CD8-positive, alpha-beta memory T cell (primary cell): ENCODE measurements at regions not wholly inside any gene's neighbourhood (a gene's known extent, or its start where the extent isn't known, plus 50 kb on each side); places are given as distances from the start of the nearest gene placed in this dataset.
"Not testable (repeated sequence)": the region's sequence is repeated elsewhere in the genome, so short reads cannot be mapped to it uniquely, and the experiment has no call there.

Experiments used
- CTCF ChIA-PET: fragments of 350-600 bp; sonication (Branson Sonifier 250); formaldehyde crosslinking; loops from one replicate; lab custom pipeline; 2021; ENCODE audit warnings: antibody characterized with exemption; lab: Charles Lee
- POLR2A ChIA-PET: fragments of 350-600 bp; sonication (Branson Sonifier 250); formaldehyde crosslinking; loops from one replicate; lab custom pipeline; 2021; ENCODE audit warnings: antibody characterized with exemption; lab: Charles Lee
- DNase-seq, 5 donors: peaks; one replicate each; pipeline versions ENCODE4 v3.0.0 to v3.0.0-alpha.2; 2020 to 2022; ENCODE audit warnings: mixed read lengths in 1 of 5
- H3K27ac ChIP-seq: one replicate; pipeline ENCODE4 v1.7.0; 2013; ENCODE audit warnings: low read depth, mild to moderate bottlenecking, low read length, moderate library complexity
- H3K27me3 ChIP-seq: 2 replicates; pipeline ENCODE4 v1.7.0; 2013; ENCODE audit warnings: low read length, mild to moderate bottlenecking; ENCODE audit not compliant: insufficient read depth, poor library complexity, severe bottlenecking
- H3K36me3 ChIP-seq: 2 replicates; pipeline ENCODE4 v1.7.0; 2013; ENCODE audit warnings: mild to moderate bottlenecking, low read length, moderate library complexity; ENCODE audit not compliant: insufficient read depth
- H3K4me1 ChIP-seq: 2 replicates; pipeline ENCODE4 v1.7.0; 2013; ENCODE audit warnings: mild to moderate bottlenecking, low read length, moderate library complexity; ENCODE audit not compliant: insufficient read depth
- H3K4me3 ChIP-seq: 2 replicates; pipeline ENCODE4 v1.7.0; 2013; ENCODE audit warnings: mild to moderate bottlenecking, low read length
- H3K9me3 ChIP-seq: 2 replicates; pipeline ENCODE4 v1.7.0; 2013; ENCODE audit warnings: mild to moderate bottlenecking, low read length
- H3K27ac Mint-ChIP-seq, 8 donors: one replicate each; pipeline ENCODE4 v1.8.0; 2020 to 2021; ENCODE audit warnings: mixed read lengths in 8 of 8, mild to moderate bottlenecking in 6 of 8, inconsistent platforms in 3 of 8, moderate library complexity in 3 of 8
- H3K27me3 Mint-ChIP-seq, 2 donors: one replicate each; pipeline ENCODE4 v1.8.0; 2020 to 2021; ENCODE audit warnings: mixed read lengths in 2 of 2, mild to moderate bottlenecking in 1 of 2, moderate library complexity in 1 of 2
- H3K36me3 Mint-ChIP-seq, 3 donors: one replicate each; pipeline ENCODE4 v1.8.0; 2020 to 2021; ENCODE audit warnings: mixed read lengths in 3 of 3, inconsistent platforms in 1 of 3, mild to moderate bottlenecking in 1 of 3
- H3K4me1 Mint-ChIP-seq, 3 donors: one replicate each; pipeline ENCODE4 v1.8.0; 2020 to 2021; ENCODE audit warnings: mixed read lengths in 3 of 3, inconsistent platforms in 1 of 3, mild to moderate bottlenecking in 1 of 3
- H3K4me3 Mint-ChIP-seq, 7 donors: one replicate each; pipeline ENCODE4 v1.8.0; 2020 to 2021; ENCODE audit warnings: mixed read lengths in 7 of 7, mild to moderate bottlenecking in 6 of 7, moderate library complexity in 4 of 7, inconsistent platforms in 2 of 7
- H3K9me3 Mint-ChIP-seq, 5 donors: one replicate each; pipeline ENCODE4 v1.8.0; 2020 to 2022; ENCODE audit warnings: mixed read lengths in 5 of 5, mild to moderate bottlenecking in 3 of 5, moderate library complexity in 2 of 5, inconsistent platforms in 1 of 5

DNA sequence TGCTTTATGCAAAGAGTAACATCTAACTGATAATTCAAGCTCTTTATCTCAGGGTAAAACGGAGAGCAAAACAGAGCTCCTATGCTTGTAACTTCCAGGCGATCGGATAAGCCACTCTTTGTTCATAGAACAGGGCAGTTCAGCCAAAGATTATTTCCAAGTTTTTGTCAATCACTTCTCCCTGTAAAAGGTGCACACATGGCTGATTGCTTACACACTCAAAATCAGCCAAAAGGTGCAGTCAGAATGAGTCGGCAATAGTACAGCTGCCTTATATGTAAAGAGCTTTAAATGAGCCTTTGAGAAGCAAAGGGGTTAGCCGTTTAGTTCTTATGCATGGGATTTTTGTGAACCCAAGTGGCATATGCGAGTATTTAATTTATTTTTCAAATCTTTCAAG is 449.6 kb upstream of the POU3F2 start:
- POLR2A ChIA-PET, result no interaction called here
- no peaks in the 10 kb centered on the region for H3K4me1 Mint-ChIP-seq
- no peaks in the 10 kb centered on the region for H3K9me3 ChIP-seq
- no peaks in the 10 kb centered on the region for H3K27me3 ChIP-seq
- no peaks in the 10 kb centered on the region for H3K36me3 ChIP-seq
- H3K27me3 Mint-ChIP-seq, result no peaks in the 10 kb centered on the region
- H3K27ac ChIP-seq, result no peak overlapping the region
- DNase-seq, result no peak
- no peak overlapping the region for H3K4me3 Mint-ChIP-seq
- no peaks in the 10 kb centered on the region for H3K4me1 ChIP-seq
- H3K36me3 Mint-ChIP-seq, result no peaks in the 10 kb centered on the region
- H3K27ac Mint-ChIP-seq, result no peak overlapping the region
- H3K9me3 Mint-ChIP-seq, result peaks cover under 1 to 6% (median 2%) of the 10 kb centered on the region in 5 donors
- no peak overlapping the region for H3K4me3 ChIP-seq
- CTCF ChIA-PET, result no interaction called here

DNA sequence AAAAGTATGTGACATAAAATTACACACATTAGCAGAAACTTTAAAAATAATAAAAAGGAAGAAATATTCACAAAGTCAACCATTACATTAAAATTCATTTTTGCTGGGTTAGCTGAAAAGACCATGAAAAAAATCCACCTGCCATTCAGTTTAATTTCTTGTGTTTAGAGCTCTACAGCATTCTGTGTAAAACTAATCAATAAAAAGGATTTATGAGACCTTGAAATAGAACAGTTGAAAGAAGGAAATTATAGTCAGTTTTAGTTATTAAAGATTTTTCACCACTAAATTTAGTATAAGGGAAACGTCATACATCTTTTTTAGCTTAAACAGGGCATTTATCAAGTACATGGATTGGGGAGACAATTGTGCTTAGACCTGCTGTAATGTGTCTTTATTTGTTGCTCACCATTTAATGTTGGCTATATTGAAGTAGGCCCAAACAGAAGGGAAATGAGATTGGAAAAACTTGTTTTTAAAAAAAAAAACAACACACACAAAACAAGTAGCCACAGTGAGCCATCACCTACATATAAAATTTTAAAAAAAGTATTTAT is 438.7 kb upstream of the POU3F2 start:
- Histone ChIP-seq H3K4me3 (no peak overlapping the region), H3K9me3 (no peaks in the 10 kb centered on the region), H3K27me3 (no peaks in the 10 kb centered on the region), H3K4me1 (no peaks in the 10 kb centered on the region), H3K36me3 (no peaks in the 10 kb centered on the region), H3K27ac (no peak overlapping the region)
- no peaks in the 10 kb centered on the region for H3K4me1 Mint-ChIP-seq
- no peak overlapping the region for H3K27ac Mint-ChIP-seq
- H3K27me3 Mint-ChIP-seq, result no peaks in the 10 kb centered on the region
- CTCF ChIA-PET, result no interaction called here
- POLR2A ChIA-PET, result no interaction called here
- no peaks in the 10 kb centered on the region for H3K36me3 Mint-ChIP-seq
- H3K4me3 Mint-ChIP-seq, result no peak overlapping the region
- peaks cover 0 to 2% (median 0%) of the 10 kb centered on the region in 5 donors for H3K9me3 Mint-ChIP-seq
- DNase-seq, result no peak

DNA sequence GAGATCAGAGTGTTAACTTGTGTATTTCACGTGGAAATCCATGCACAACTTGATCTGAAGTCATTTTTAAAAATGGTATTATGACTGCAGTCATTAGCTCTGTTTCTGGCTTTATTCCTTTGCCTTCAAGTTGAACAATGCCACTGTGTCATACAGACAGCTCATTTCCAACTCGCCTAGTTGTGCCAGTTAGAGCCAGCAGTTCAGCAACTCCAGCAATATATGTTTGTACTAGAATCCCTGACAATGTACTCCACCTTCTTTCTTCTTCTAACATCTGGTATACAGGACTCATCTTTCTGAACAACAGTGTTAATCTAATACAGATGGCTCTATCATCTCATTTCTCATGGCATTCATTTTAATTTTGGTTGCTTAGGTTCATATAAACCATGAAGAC is 418.3 kb upstream of the POU3F2 start:
- no peaks in the 10 kb centered on the region for H3K9me3 ChIP-seq
- DNase-seq, result no peak
- no peaks in the 10 kb centered on the region for H3K36me3 ChIP-seq
- Mint-ChIP-seq H3K27me3 (no peaks in the 10 kb centered on the region), H3K9me3 (peaks cover 0 to 33% (median 17%) of the 10 kb centered on the region in 5 donors), H3K4me1 (peaks cover 0 to 2% (median 0%) of the 10 kb centered on the region in 3 donors), H3K27ac (peak overlapping the region in 3 of 8 donors; percentile 21 to 36 (median 35)), H3K36me3 (no peaks in the 10 kb centered on the region), H3K4me3 (peak overlapping the region in 2 of 7 donors; percentile 38 to 55)
- CTCF ChIA-PET, result no interaction called here
- POLR2A ChIA-PET, result no interaction called here
- no peak overlapping the region for H3K27ac ChIP-seq
- H3K27me3 ChIP-seq, result no peaks in the 10 kb centered on the region
- no peaks in the 10 kb centered on the region for H3K4me1 ChIP-seq
- no peak overlapping the region for H3K4me3 ChIP-seq

DNA sequence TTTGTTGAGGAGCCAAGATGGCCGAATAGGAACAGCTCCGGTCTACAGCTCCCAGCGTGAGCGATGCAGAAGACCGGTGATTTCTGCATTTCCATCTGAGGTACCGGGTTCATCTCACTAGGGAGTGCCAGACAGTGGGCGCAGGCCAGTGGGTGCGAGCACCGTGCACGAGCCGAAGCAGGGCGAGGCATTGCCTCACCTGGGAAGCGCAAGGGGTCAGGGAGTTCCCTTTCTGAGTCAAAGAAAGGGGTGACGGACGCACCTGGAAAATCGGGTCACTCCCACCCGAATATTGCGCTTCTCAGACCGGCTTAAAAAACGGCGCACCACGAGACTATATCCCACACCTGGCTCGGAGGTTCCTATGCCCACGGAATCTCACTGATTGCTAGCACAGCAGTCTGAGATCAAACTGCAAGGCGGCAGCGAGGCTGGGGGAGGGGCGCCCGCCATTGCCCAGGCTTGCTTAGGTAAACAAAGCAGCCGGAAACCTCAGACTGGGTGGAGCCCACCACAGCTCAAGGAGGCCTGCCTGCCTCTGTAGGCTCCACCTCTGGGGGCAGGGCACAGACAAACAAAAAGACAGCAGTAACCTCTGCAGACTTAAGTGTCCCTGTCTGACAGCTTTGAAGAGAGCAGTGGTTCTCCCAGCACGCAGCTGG is 417.7 kb upstream of the POU3F2 start:
- H3K4me1 ChIP-seq, H3K36me3 Mint-ChIP-seq, H3K9me3 ChIP-seq, H3K4me3 ChIP-seq, H3K36me3 ChIP-seq, CTCF ChIA-PET, H3K4me1 Mint-ChIP-seq, H3K27me3 Mint-ChIP-seq, H3K27ac ChIP-seq, H3K27me3 ChIP-seq, POLR2A ChIA-PET: not testable (repeated sequence)
- DNase-seq, result peak in 3 of 5 donors; percentile 14 to 31 (median 20)
- peaks cover 0 to 31% (median 14%) of the 10 kb centered on the region in 5 donors for H3K9me3 Mint-ChIP-seq
- peak overlapping the region in 3 of 8 donors; percentile 21 to 66 (median 35) for H3K27ac Mint-ChIP-seq
- peak overlapping the region in 4 of 7 donors; percentile 38 to 70 (median 58) for H3K4me3 Mint-ChIP-seq

DNA sequence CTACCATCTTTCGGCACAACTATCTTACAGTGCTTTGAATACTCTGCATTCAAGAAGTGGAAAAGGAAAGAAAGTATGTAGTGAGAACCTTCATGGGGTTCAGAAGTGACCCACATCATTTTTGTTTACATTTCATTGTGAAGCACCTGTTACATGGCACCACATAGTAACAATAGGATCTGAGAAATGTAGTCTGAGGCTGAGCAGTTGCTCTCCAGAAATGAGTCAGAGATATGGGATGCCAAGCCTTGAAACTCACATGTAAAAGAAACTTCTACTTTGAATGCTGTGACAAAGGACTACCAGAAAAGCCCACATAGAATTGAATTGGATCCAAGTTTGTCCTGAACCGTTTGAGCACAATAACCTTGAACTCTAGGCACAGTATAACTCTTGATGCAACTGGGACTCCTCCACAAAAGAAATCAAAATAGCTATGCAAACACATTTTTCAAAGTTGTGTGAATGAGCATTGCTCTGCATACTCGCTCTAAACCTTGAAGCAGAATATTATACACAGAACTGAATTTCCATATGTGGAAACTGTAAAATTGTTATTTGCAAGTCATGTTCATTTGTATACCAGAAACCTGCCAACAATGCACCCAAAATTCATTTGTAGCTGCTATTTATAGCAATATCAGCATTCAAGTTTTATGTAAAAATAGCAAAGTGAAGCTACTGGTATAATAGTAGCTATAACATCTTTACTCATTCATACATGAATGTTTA is 400.9 kb upstream of the POU3F2 start:
- Histone ChIP-seq H3K9me3 (no peaks in the 10 kb centered on the region), H3K27ac (no peak overlapping the region), H3K36me3 (no peaks in the 10 kb centered on the region), H3K27me3 (no peaks in the 10 kb centered on the region), H3K4me3 (no peak overlapping the region), H3K4me1 (no peaks in the 10 kb centered on the region)
- no peaks in the 10 kb centered on the region for H3K27me3 Mint-ChIP-seq
- H3K36me3 Mint-ChIP-seq, result no peaks in the 10 kb centered on the region
- peaks cover 1 to 4% (median 3%) of the 10 kb centered on the region in 5 donors for H3K9me3 Mint-ChIP-seq
- no peaks in the 10 kb centered on the region for H3K4me1 Mint-ChIP-seq
- no peak overlapping the region for H3K4me3 Mint-ChIP-seq
- POLR2A ChIA-PET, result no interaction called here
- no peak overlapping the region for H3K27ac Mint-ChIP-seq
- DNase-seq, result no peak
- CTCF ChIA-PET, result interaction anchor here (0.7 kb wide), 1 partner anchor 8 kb away, joined by 3 read pairs; no protein-coding TSS in a partner anchor

DNA sequence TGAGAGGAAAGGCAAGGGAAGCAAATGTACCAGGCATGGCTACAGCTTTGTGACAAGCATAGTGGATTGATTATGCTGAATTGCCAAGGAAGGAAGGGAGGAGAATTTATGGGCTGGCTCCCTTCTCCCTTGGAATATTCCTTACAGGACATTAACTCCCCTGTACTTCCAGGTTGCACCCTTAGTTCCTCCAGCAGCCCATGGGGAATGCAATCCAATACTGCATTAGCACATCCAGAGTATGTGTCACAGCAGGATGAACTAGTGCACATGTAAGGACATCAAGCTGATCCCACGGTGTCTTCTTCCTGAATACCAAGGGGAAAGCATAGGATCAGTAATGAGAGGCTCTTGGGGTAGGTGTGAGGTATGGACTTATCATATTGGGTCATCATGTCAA is 390.7 kb upstream of the POU3F2 start:
- no peaks in the 10 kb centered on the region for H3K36me3 ChIP-seq
- ChIA-PET POLR2A (no interaction called here), CTCF (no interaction called here)
- H3K27me3 ChIP-seq, result no peaks in the 10 kb centered on the region
- peaks cover 0 to 7% (median 4%) of the 10 kb centered on the region in 5 donors for H3K9me3 Mint-ChIP-seq
- H3K9me3 ChIP-seq, result no peaks in the 10 kb centered on the region
- H3K27me3 Mint-ChIP-seq, result no peaks in the 10 kb centered on the region
- H3K27ac Mint-ChIP-seq, result no peak overlapping the region
- no peaks in the 10 kb centered on the region for H3K4me1 ChIP-seq
- H3K27ac ChIP-seq, result no peak overlapping the region
- no peak overlapping the region for H3K4me3 ChIP-seq
- H3K36me3 Mint-ChIP-seq, result no peaks in the 10 kb centered on the region
- no peak overlapping the region for H3K4me3 Mint-ChIP-seq
- no peak for DNase-seq
- no peaks in the 10 kb centered on the region for H3K4me1 Mint-ChIP-seq

DNA sequence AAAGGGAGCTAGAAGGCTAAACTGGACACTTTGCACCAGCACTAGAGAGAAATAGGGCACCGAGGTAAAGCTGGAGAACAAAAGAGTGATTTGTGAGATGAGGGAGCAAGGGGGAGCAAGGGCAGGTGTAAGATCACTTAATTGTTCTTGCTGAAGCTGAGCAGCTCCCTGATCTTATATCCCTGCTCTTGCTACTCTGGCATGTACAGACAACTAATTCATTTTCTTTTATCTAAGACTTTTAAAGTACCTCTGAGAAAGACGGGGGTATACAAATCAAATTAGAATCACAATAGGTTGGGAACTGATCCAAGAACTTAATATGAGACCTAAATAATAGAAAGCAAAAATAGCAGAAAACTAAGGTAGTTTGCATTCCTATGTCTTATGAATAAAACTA is 381.7 kb upstream of the POU3F2 start:
- no peaks in the 10 kb centered on the region for H3K36me3 Mint-ChIP-seq
- no peak overlapping the region for H3K27ac Mint-ChIP-seq
- DNase-seq, result no peak
- H3K27ac ChIP-seq, result no peak overlapping the region
- H3K27me3 ChIP-seq, result no peaks in the 10 kb centered on the region
- H3K27me3 Mint-ChIP-seq, result no peaks in the 10 kb centered on the region
- H3K9me3 ChIP-seq, result no peaks in the 10 kb centered on the region
- no peak overlapping the region for H3K4me3 Mint-ChIP-seq
- CTCF ChIA-PET, result no interaction called here
- H3K4me3 ChIP-seq, result no peak overlapping the region
- H3K36me3 ChIP-seq, result no peaks in the 10 kb centered on the region
- H3K4me1 Mint-ChIP-seq, result no peaks in the 10 kb centered on the region
- H3K4me1 ChIP-seq, result no peaks in the 10 kb centered on the region
- POLR2A ChIA-PET, result no interaction called here
- peaks cover 0 to 13% (median 0%) of the 10 kb centered on the region in 5 donors for H3K9me3 Mint-ChIP-seq

DNA sequence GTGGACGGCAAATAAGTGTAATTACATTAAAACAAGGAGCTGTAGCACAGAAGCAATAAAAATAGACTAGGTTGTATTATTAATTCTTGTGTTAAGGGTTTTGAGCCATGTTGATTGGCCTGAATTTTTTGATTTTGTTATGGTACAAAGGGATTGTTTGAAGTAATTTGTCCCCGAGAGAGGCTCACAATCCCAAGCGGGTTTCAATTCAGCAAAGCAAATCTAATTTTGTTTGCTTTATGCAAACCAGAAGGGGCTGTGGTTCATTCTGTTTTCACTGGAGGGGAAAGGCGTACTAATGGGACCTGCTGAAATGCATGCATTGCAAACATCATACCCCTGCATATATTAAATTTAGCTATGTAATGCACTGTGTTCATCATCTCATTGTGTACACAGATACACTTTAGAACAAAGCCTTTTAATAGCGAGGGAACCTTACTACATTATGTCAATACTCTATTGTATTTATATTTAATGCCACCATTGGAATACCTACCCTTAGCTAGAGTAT is 379.5 kb upstream of the POU3F2 start:
- Histone ChIP-seq H3K9me3 (no peaks in the 10 kb centered on the region), H3K27me3 (no peaks in the 10 kb centered on the region), H3K4me3 (no peak overlapping the region), H3K36me3 (no peaks in the 10 kb centered on the region), H3K4me1 (no peaks in the 10 kb centered on the region), H3K27ac (no peak overlapping the region)
- no peaks in the 10 kb centered on the region for H3K4me1 Mint-ChIP-seq
- H3K36me3 Mint-ChIP-seq, result no peaks in the 10 kb centered on the region
- CTCF ChIA-PET, result no interaction called here
- no peak overlapping the region for H3K4me3 Mint-ChIP-seq
- H3K27ac Mint-ChIP-seq, result no peak overlapping the region
- H3K9me3 Mint-ChIP-seq, result peaks cover 0 to 4% (median 0%) of the 10 kb centered on the region in 5 donors
- no peaks in the 10 kb centered on the region for H3K27me3 Mint-ChIP-seq
- DNase-seq, result no peak
- POLR2A ChIA-PET, result no interaction called here
